ENCODE measurements at regions not wholly inside any gene's neighbourhood (a gene's known extent, or its start where the extent isn't known, plus 50 kb on each side); places are given as distances from the start of the nearest gene placed in this dataset.

DNA sequence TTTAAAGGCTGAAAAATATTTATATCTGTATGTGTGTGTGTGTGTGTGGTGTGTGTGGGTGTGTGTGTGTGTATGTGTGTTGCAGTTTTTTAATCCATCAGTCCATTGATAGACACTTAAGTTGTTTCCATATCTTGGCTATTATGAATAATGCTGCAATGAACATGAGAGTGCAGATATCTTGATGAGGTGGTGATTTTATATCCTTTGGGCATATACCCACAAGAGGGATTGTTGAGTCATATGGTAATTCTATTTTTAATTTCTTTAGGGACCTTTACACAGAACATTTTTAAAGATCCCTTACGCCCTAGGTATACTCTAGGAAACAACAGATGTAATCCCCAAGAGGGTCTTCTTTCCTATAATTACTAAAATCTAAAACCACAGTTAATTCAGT is 154.5 kb upstream of the CLEC14A start:
- Histone ChIP-seq H3K27ac (ENCODE audit: insufficient read depth, low read length) (no peak overlapping the region), H3K4me1 (ENCODE audit: control insufficient read depth, insufficient read depth, low read length) (peaks cover 13% of the 10 kb centered on the region), H2AFZ (replicated peaks; ENCODE audit: low read length, poor library complexity) (no peak overlapping the region), H4K8ac (ENCODE audit: low read depth in 2 of 2, low read length in 2 of 2) (no peak overlapping the region), H3K27me3 (ENCODE audit: control insufficient read depth, insufficient read depth, low read length) (no peaks in the 10 kb centered on the region), H3K9ac (ENCODE audit: low read depth, low read length) (no peak overlapping the region), H3K4ac (ENCODE audit: low read depth, low read length) (no peak overlapping the region), H3K4me2 (ENCODE audit: low read depth, low read length) (no peak overlapping the region), H4K20me1 (ENCODE audit: insufficient read depth, low read length) (no peaks in the 10 kb centered on the region), H2AK5ac (ENCODE audit: low read depth, low read length) (no peak overlapping the region), H2BK20ac (ENCODE audit: low read depth, low read length) (0 out of 2 replicates have a peak overlapping the region, but pooled peaks have one; percentile 51), H2BK15ac (ENCODE audit: low read depth, low read length) (0 out of 3 replicates have a peak overlapping the region, but pooled peaks have one; percentile 48), H3K9me3 (ENCODE audit: control insufficient read depth, insufficient read depth, low read length) (no peaks in the 10 kb centered on the region), H2BK120ac (ENCODE audit: low read depth, low read length) (0 out of 2 replicates have a peak overlapping the region, but pooled peaks have one; percentile 26), H2BK5ac (ENCODE audit: low read depth, low read length, poor library complexity, severe bottlenecking) (peak overlapping the region; percentile 41), H3K18ac (ENCODE audit: low read depth, low read length) (no peak overlapping the region), H4K5ac (ENCODE audit: low read depth, low read length) (no peak overlapping the region), H3K36me3 (ENCODE audit: control insufficient read depth, insufficient read depth, low read length) (no peaks in the 10 kb centered on the region), H4K91ac (ENCODE audit: insufficient read depth, low read depth, low read length) (no peak overlapping the region), H3K9me1 (ENCODE audit: insufficient read depth, low read length) (peaks cover 6% of the 10 kb centered on the region; the same call in 1 of the 2 replicates), H3K56ac (ENCODE audit: extremely low read depth, insufficient read depth, low read length) (no peak overlapping the region), H3K79me1 (ENCODE audit: low read depth in 1 of 2, low read length in 2 of 2) (peaks cover 0 to 5% of the 10 kb centered on the region in 2 experiments; a peak in 1 of 4 replicates), H3K14ac (replicated peaks; ENCODE audit: low read depth, low read length) (no peak overlapping the region), H2AK9ac (replicated peaks; ENCODE audit: low read depth, low read length, poor library complexity) (no peak overlapping the region), H3K4me3 (ENCODE audit: insufficient read depth, low read depth, low read length) (no peak overlapping the region), H3K23ac (ENCODE audit: low read depth, low read length) (no peak overlapping the region)
- dilution Hi-C loops (cut with HindIII; ENCODE audit: low sequenced_read_pairs, unreplicated experiment) (no loop called here), in situ Hi-C loops (cut with MboI; ENCODE audit: low sequenced_read_pairs) (no loop called here), intact Hi-C loops (cut with micrococcal nuclease) (no loop called here)
- CTCF ChIA-PET: no interaction called here
- WGBS, 2 experiments (ENCODE audit: extremely low coverage in 2 of 2, insufficient read length in 1 of 2): no CpG with 5 or more reads among the region's 1 CpG
- DNase-seq: no peak
- POLR2A ChIA-PET (ENCODE audit: unreplicated experiment): no interaction called here
- TF ChIP-seq MXI1 (IDR thresholded peaks at IDR 0.05; ENCODE audit: borderline replicate concordance, low read depth, low read length) (no peak), RFX5 (IDR thresholded peaks at IDR 0.05; ENCODE audit: low read depth, low read length) (no peak), POLR2A (IDR thresholded peaks at IDR 0.05; ENCODE audit: low read depth, low read length) (no peak), CHD1 (IDR thresholded peaks at IDR 0.05; ENCODE audit: low read depth, low read length) (no peak), SMC3 (IDR thresholded peaks at IDR 0.05; ENCODE audit: low read depth, low read length) (no peak), MAZ (IDR thresholded peaks at IDR 0.05; ENCODE audit: borderline replicate concordance, low read depth, low read length) (no peak), MAFK (IDR thresholded peaks at IDR 0.05; ENCODE audit: low read depth, low read length) (no peak), BHLHE40 (IDR thresholded peaks at IDR 0.05; ENCODE audit: low read depth, low read length) (no peak), CEBPB (IDR thresholded peaks at IDR 0.05; ENCODE audit: low read depth, low read length) (no peak), NFE2L2 (IDR thresholded peaks at IDR 0.05; ENCODE audit: low read depth, low read length) (no peak), RCOR1 (IDR thresholded peaks at IDR 0.05; ENCODE audit: insufficient replicate concordance, low read length) (no peak), FOS (IDR thresholded peaks at IDR 0.05; ENCODE audit: low read depth, low read length) (no peak), RAD21 (IDR thresholded peaks at IDR 0.05; ENCODE audit: low read length) (no peak)
- TF ChIP-seq, protein P1, sequence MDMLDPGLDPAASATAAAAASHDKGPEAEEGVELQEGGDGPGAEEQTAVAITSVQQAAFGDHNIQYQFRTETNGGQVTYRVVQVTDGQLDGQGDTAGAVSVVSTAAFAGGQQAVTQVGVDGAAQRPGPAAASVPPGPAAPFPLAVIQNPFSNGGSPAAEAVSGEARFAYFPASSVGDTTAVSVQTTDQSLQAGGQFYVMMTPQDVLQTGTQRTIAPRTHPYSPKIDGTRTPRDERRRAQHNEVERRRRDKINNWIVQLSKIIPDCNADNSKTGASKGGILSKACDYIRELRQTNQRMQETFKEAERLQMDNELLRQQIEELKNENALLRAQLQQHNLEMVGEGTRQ (IDR thresholded peaks at IDR 0.05; ENCODE audit: low read depth, low read length): no peak
- TF ChIP-seq, protein P2, sequence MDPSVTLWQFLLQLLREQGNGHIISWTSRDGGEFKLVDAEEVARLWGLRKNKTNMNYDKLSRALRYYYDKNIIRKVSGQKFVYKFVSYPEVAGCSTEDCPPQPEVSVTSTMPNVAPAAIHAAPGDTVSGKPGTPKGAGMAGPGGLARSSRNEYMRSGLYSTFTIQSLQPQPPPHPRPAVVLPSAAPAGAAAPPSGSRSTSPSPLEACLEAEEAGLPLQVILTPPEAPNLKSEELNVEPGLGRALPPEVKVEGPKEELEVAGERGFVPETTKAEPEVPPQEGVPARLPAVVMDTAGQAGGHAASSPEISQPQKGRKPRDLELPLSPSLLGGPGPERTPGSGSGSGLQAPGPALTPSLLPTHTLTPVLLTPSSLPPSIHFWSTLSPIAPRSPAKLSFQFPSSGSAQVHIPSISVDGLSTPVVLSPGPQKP (IDR thresholded peaks at IDR 0.05; ENCODE audit: borderline replicate concordance, low read depth, low read length): no peak
- TF ChIP-seq, protein P3, sequence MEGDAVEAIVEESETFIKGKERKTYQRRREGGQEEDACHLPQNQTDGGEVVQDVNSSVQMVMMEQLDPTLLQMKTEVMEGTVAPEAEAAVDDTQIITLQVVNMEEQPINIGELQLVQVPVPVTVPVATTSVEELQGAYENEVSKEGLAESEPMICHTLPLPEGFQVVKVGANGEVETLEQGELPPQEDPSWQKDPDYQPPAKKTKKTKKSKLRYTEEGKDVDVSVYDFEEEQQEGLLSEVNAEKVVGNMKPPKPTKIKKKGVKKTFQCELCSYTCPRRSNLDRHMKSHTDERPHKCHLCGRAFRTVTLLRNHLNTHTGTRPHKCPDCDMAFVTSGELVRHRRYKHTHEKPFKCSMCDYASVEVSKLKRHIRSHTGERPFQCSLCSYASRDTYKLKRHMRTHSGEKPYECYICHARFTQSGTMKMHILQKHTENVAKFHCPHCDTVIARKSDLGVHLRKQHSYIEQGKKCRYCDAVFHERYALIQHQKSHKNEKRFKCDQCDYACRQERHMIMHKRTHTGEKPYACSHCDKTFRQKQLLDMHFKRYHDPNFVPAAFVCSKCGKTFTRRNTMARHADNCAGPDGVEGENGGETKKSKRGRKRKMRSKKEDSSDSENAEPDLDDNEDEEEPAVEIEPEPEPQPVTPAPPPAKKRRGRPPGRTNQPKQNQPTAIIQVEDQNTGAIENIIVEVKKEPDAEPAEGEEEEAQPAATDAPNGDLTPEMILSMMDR (conservative IDR thresholded peaks at IDR 0.05; ENCODE audit: low read depth, low read length): no peak
- no peak for ATAC-seq (ENCODE audit: low read depth)
- BruUV-seq (replicated peaks): no TSS peak
